ENCODE measurements at regions not wholly inside any gene's neighbourhood (a gene's known extent, or its start where the extent isn't known, plus 50 kb on each side); places are given as distances from the start of the nearest gene placed in this dataset.
A peak's percentile ranks its signal among the peaks of the same experiment; 100 is the strongest.

DNA sequence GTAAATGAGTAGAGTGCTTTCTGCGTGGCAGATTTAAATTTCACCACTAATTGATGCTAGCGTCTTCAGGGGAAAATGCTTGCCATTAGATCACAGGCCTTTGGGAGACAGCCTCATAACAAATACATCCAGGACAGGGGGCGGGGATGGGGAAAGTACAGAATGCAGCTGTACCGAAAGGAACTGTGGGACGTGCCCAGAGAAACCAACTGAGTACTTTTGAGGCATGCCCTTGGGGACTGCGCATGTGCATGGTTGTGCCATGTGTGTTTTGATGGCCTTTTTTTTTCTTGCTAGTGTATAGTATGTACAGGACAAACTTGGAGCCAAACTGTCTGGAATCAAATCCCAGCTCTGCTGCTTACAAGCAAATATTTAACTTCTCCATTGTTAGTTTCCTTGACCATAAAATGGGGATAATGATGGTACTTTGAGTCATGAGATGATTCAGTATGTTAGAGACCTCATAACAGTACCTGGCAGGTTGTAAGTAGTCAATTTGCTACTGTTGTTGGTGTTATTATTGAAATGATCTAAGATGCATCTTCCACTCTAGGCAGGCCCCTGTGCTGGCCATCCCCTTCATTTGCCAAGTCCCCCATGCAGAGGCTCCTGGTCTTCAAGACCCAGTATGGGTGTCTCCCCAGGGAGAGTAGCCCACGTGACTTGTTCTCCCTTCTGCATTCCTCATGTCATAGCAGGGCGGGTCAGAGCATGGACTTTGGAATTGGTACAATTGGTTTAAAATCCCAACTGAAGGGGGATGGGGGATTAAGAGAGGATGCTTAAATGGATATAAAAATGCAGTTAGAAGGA is 68.3 kb upstream of the NPAS1 start:
- no peaks in the 10 kb centered on the region for H3K27me3 ChIP-seq
- peak; percentile 90 for DNase-seq
- peak overlapping the region; percentile 68 for H3K27ac ChIP-seq
- intact Hi-C loops (cut with DNase I) = no loop called here
- no peak overlapping the region for H3K4me3 ChIP-seq
- H3K4me1 ChIP-seq = peaks cover 21% of the 10 kb centered on the region
- TF ChIP-seq, protein P1, sequence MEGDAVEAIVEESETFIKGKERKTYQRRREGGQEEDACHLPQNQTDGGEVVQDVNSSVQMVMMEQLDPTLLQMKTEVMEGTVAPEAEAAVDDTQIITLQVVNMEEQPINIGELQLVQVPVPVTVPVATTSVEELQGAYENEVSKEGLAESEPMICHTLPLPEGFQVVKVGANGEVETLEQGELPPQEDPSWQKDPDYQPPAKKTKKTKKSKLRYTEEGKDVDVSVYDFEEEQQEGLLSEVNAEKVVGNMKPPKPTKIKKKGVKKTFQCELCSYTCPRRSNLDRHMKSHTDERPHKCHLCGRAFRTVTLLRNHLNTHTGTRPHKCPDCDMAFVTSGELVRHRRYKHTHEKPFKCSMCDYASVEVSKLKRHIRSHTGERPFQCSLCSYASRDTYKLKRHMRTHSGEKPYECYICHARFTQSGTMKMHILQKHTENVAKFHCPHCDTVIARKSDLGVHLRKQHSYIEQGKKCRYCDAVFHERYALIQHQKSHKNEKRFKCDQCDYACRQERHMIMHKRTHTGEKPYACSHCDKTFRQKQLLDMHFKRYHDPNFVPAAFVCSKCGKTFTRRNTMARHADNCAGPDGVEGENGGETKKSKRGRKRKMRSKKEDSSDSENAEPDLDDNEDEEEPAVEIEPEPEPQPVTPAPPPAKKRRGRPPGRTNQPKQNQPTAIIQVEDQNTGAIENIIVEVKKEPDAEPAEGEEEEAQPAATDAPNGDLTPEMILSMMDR (IDR thresholded peaks at IDR 0.05) = no peak
- no peaks in the 10 kb centered on the region for H3K36me3 ChIP-seq
- no peaks in the 10 kb centered on the region for H3K9me3 ChIP-seq
- H3K9ac ChIP-seq (ENCODE audit: low read depth in 2 of 2, low read length in 2 of 2) = peak overlapping the region in 1 of 2 donors; percentile 72

DNA sequence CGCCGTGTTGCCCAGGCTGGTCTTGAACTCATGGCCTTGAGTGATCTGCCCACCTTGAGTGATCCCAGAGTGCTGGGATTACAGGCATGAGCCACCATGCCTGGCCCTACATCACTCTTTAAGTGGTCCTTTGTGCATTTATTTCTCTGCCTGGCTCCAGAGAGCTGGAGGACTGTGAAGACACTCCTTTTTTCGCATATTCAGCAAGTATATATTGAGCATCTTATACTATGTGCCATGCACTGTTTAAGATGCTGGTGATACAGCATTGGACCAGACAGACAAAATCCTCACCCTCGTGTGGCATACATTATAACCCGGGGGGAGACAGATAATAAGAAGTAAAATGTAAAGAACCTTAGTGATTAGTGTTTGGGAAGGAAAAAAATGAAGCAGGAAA is 66.8 kb upstream of the NPAS1 start:
- no peak for DNase-seq
- intact Hi-C loops (cut with DNase I) = no loop called here
- Histone ChIP-seq H3K4me1 (peaks cover 18% of the 10 kb centered on the region), H3K27ac (no peak overlapping the region), H3K9ac (ENCODE audit: low read depth in 2 of 2, low read length in 2 of 2) (no peak overlapping the region), H3K27me3 (no peaks in the 10 kb centered on the region), H3K4me3 (no peak overlapping the region), H3K36me3 (no peaks in the 10 kb centered on the region), H3K9me3 (no peaks in the 10 kb centered on the region)
- TF ChIP-seq, protein P1 (IDR thresholded peaks at IDR 0.05) = no peak

DNA sequence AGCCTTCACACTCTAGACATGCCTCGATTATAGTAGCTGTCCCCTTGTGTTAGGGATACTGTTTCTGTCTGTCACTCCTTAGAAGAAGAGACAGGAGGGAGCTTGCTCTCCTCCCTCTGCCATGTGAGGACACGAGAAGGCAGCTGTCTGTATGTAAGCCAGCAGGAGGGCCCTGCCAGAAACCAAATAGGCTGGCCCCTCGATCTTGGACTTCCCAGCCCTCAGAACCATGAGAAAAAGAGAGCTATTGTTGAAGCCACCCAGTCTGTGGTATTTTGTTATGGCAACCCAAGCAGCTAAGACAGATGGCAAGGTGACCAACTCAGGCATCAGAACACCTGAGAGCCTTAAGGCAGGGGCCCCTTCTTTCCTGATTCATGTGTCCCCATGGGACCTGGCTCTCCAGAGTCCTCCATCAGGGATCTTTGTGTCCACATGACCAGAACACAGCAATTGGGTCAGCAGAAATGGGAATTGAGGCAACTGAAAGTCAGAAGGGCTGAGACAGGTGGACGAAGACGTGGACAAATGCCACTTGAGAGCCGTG is 65.6 kb upstream of the NPAS1 start:
- H3K9ac ChIP-seq (ENCODE audit: low read depth in 2 of 2, low read length in 2 of 2) = no peak overlapping the region
- no peak for DNase-seq
- TF ChIP-seq, protein P1 (IDR thresholded peaks at IDR 0.05) = no peak
- H3K4me1 ChIP-seq = peaks cover 18% of the 10 kb centered on the region
- H3K27ac ChIP-seq = peak overlapping the region; percentile 51
- H3K4me3 ChIP-seq = no peak overlapping the region
- intact Hi-C loops (cut with DNase I) = no loop called here
- no peaks in the 10 kb centered on the region for H3K36me3 ChIP-seq
- H3K27me3 ChIP-seq = no peaks in the 10 kb centered on the region
- no peaks in the 10 kb centered on the region for H3K9me3 ChIP-seq

DNA sequence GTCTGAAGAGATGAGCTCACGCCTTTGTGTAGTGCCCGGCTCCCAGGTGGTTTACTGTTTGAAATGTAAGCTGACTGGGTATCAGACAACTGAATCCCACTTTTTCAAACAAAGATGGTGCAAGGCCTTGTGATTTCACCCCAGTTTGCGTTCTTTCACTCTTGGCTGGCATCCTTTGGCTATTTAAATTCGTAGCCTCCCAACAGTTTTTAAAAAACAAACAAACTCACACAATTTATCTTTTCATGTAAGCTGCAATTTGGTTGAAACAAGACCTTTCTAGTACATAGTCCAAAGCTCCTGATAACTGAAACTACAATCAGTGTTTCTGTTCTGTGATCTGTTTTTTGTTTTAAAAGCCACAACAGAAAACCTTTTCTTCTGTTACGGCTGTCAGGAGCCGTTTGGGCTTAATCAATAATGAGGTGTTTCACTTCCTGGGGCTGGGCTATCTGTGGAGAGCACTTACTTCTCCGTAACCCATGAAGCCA is 65.1 kb upstream of the NPAS1 start:
- TF ChIP-seq, protein P1 (IDR thresholded peaks at IDR 0.05) = no peak
- no peak for DNase-seq
- Histone ChIP-seq H3K27me3 (no peaks in the 10 kb centered on the region), H3K36me3 (no peaks in the 10 kb centered on the region), H3K27ac (peak overlapping the region; percentile 51), H3K4me3 (no peak overlapping the region), H3K9me3 (no peaks in the 10 kb centered on the region), H3K9ac (ENCODE audit: low read depth in 2 of 2, low read length in 2 of 2) (no peak overlapping the region), H3K4me1 (peaks cover 18% of the 10 kb centered on the region)
- intact Hi-C loops (cut with DNase I) = no loop called here

DNA sequence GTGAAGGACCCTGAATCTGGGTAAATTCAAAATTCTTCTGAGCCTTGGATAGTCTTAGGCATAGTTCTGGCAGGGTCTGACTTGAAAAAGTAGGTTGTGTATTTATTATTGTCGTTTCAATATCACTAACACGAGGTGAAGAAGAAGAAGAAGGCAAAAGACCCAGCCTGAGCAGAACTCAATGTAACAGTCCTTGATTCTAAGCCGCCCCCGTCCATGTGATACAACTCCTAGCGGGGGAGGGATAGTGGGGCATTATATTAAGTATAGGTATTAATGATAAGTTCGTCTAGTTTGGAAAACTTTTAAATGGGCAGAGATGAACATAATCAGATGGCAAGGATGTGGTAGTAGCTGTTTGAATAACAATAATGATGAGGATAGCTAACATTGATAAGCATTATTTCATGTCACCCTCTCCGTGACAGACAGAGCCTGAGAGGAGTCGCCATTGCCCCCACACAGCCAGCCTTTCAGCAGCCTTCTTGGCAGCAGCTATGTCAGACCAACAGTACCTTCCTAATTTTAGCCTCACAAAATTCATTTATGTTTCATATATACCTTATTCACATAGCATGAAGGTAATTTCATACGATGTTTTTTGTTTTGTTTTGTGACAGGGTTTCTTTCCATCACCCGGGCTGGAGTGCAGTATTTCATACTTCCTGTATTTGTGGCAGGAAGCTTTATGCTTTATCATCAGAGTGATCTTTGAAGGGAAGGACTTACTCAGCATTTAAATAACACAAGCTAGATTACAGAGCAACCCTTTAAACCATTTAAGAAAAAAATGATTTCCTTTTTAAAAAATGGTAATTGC is 64.4 kb upstream of the NPAS1 start:
- intact Hi-C loops (cut with DNase I) = no loop called here
- DNase-seq = no peak
- TF ChIP-seq, protein P1 (IDR thresholded peaks at IDR 0.05) = no peak
- Histone ChIP-seq H3K27ac (peak overlapping the region; percentile 51), H3K27me3 (no peaks in the 10 kb centered on the region), H3K4me3 (no peak overlapping the region), H3K4me1 (peaks cover 18% of the 10 kb centered on the region), H3K9ac (ENCODE audit: low read depth in 2 of 2, low read length in 2 of 2) (peak overlapping the region in 1 of 2 donors; percentile 66), H3K9me3 (no peaks in the 10 kb centered on the region), H3K36me3 (no peaks in the 10 kb centered on the region)
